ENCODE measurements at regions not wholly inside any gene's neighbourhood (a gene's known extent, or its start where the extent isn't known, plus 50 kb on each side); places are given as distances from the start of the nearest gene placed in this dataset.

- no peak for TF ChIP-seq SIRT6 (IDR thresholded peaks at IDR 0.05; ENCODE audit: low read length)
These were observed 106.6 kb upstream of the HMHB1 start (continued) for GRCh38 chr5:143705381-143705780.

GRCh38 chr5:143703659-143704058 is 108.3 kb upstream of the HMHB1 start:
- CTCF ChIA-PET (ENCODE audit: partially characterized antibody) = no interaction called here
- POLR2A ChIA-PET (ENCODE audit: partially characterized antibody) = no interaction called here
- H3K14ac ChIP-seq (ENCODE audit: insufficient read length) = no peak overlapping the region
- H4K5ac ChIP-seq (ENCODE audit: insufficient read length, low read depth, low read length) = no peak overlapping the region
- H3K4me3 ChIP-seq (ENCODE audit: extremely low read depth in 1 of 4, insufficient read depth in 2 of 4, low read depth in 3 of 4, low read length in 4 of 4) = no peak overlapping the region
- H3K9me3 ChIP-seq (ENCODE audit: insufficient read depth in 2 of 2, low read depth in 1 of 2, low read length in 1 of 2) = no peaks in the 10 kb centered on the region
- no peak for DNase-seq (ENCODE audit: low read depth in 1 of 2, low spot score in 2 of 2)
- no peak overlapping the region for H3K4ac ChIP-seq (replicated peaks; ENCODE audit: insufficient read length, low read depth, low read length)
- no peak overlapping the region for H3K56ac ChIP-seq (replicated peaks; ENCODE audit: insufficient read length, low read depth, low read length)
- H3K9ac ChIP-seq (replicated peaks in 1 of 4; ENCODE audit: extremely low read depth in 1 of 4, low read depth in 3 of 4, low read length in 3 of 4) = no peak overlapping the region
- H2BK15ac ChIP-seq (ENCODE audit: low read length) = no peak overlapping the region
- no peak overlapping the region for H3K23ac ChIP-seq (ENCODE audit: insufficient read length)
- H2AFZ ChIP-seq (ENCODE audit: low read length) = no peak overlapping the region
- no peaks in the 10 kb centered on the region for H3K36me3 ChIP-seq (ENCODE audit: control insufficient read depth in 2 of 4, insufficient read depth in 4 of 4, low read length in 3 of 4)
- TF ChIP-seq SAP30 (IDR thresholded peaks at IDR 0.05; ENCODE audit: insufficient read depth, insufficient replicate concordance, low read length) (no peak), NRF1 (IDR thresholded peaks at IDR 0.05; ENCODE audit: low read depth, low read length) (no peak), SIN3A (conservative IDR thresholded peaks at IDR 0.05 in 1 of 2, IDR thresholded peaks at IDR 0.05 in 1 of 2; ENCODE audit: low read depth in 1 of 2, low read length in 2 of 2) (no peak), NANOG (IDR thresholded peaks at IDR 0.05; ENCODE audit: insufficient read depth, low read depth, low read length, poor library complexity, severe bottlenecking) (no peak), SP2 (IDR thresholded peaks at IDR 0.05; ENCODE audit: low read length) (no peak), KDM5A (IDR thresholded peaks at IDR 0.05; ENCODE audit: low read length) (no peak), TBP (IDR thresholded peaks at IDR 0.05; ENCODE audit: low read depth, low read length) (no peak), GABPA (IDR thresholded peaks at IDR 0.05; ENCODE audit: borderline replicate concordance, insufficient read depth, low read length) (no peak)
- no peak overlapping the region for H2BK20ac ChIP-seq (ENCODE audit: low read length)
- H2AK5ac ChIP-seq (ENCODE audit: low read depth, low read length) = no peak overlapping the region
- H3K23me2 ChIP-seq (ENCODE audit: low read depth, low read length) = no peaks in the 10 kb centered on the region
- H3K79me2 ChIP-seq (ENCODE audit: control insufficient read depth in 1 of 2, insufficient read depth in 2 of 2, low read length in 2 of 2) = no peaks in the 10 kb centered on the region
- FAIRE-seq = no peak
- 94% methylated on average over 5 of the region's 5 CpGs; no CpG with 5 or more reads in 1 of the 2 experiments for WGBS, 2 experiments (ENCODE audit: extremely low coverage in 1 of 2, insufficient coverage in 1 of 2, insufficient read length in 1 of 2, insufficient replicate concordance in 2 of 2, low coverage in 1 of 2, low lambda C conversion rate in 2 of 2, missing lambda C conversion rate in 1 of 2)
- no peak overlapping the region for H3K4me2 ChIP-seq (ENCODE audit: insufficient read depth in 1 of 2, low read depth in 2 of 2, low read length in 2 of 2)
- H2BK12ac ChIP-seq (ENCODE audit: low read depth, low read length) = no peak overlapping the region
- H3K18ac ChIP-seq (ENCODE audit: extremely low read depth, low read length) = no peak overlapping the region
- no peak overlapping the region for H3K27ac ChIP-seq (ENCODE audit: low read depth, low read length)
- H4K8ac ChIP-seq (ENCODE audit: extremely low read depth, insufficient read depth, low read length) = no peak overlapping the region
- H2BK5ac ChIP-seq (ENCODE audit: low read depth, low read length) = no peak overlapping the region
- no peaks in the 10 kb centered on the region for H3K79me1 ChIP-seq (ENCODE audit: low read depth, low read length)
- no peaks in the 10 kb centered on the region for H3K27me3 ChIP-seq (replicated peaks in 1 of 4; ENCODE audit: control insufficient read depth in 3 of 4, extremely low read depth in 1 of 4, insufficient read depth in 3 of 4, low read length in 3 of 4)
- no peak overlapping the region for H4K91ac ChIP-seq (replicated peaks; ENCODE audit: insufficient read length, low read length)
- H2BK120ac ChIP-seq (replicated peaks; ENCODE audit: low read depth, low read length) = no peak overlapping the region
- no peaks in the 10 kb centered on the region for H3K4me1 ChIP-seq (replicated peaks in 1 of 4; ENCODE audit: control insufficient read depth in 3 of 4, insufficient read depth in 4 of 4, low read length in 3 of 4)
- no peaks in the 10 kb centered on the region for H4K20me1 ChIP-seq (replicated peaks in 1 of 2; ENCODE audit: control insufficient read depth in 1 of 2, insufficient read depth in 2 of 2, low read length in 2 of 2)
